ENCODE measurements at regions not wholly inside any gene's neighbourhood (a gene's known extent, or its start where the extent isn't known, plus 50 kb on each side); places are given as distances from the start of the nearest gene placed in this dataset.
"Not testable (repeated sequence)": the region's sequence is repeated elsewhere in the genome, so short reads cannot be mapped to it uniquely, and the experiment has no call there.

GRCh38 chr5:36801523-36801922, 75.0 kb upstream of the NIPBL start:
- no peaks in the 10 kb centered on the region for H3K36me3 ChIP-seq (replicated peaks in 1 of 2; ENCODE audit: insufficient read depth in 1 of 2, low read depth in 2 of 2)
- TF ChIP-seq CTCF (IDR thresholded peaks at IDR 0.05) (no peak), POLR2A (IDR thresholded peaks at IDR 0.05) (no peak)
- no peaks in the 10 kb centered on the region for H3K4me1 ChIP-seq
- no peak overlapping the region for H3K27ac ChIP-seq
- H3K4me3 ChIP-seq = no peak overlapping the region
- ATAC-seq = no peak
- no peak for DNase-seq
- intact Hi-C loops (cut with DNase I) = no loop called here
- H3K27me3 ChIP-seq = no peaks in the 10 kb centered on the region
- H3K9me3 ChIP-seq = no peaks in the 10 kb centered on the region

DNA sequence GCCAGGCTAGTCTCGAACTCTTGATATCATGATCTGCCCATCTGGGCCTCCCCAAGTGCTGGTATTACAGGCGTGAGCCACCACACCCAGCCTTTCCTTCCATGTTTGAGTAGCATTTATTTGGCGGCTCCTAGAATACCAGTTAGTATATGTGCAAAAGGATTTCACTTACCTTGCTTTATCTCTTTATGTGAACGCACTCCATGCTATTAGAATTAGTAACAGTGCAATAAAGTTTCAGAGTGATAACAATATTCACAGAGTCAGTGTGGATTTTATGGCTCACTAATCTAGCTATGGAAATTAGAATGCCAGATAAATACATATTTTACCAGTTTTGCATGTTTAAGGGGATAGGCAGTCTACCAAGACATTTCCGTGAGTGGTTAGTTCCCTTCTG, 74.4 kb upstream of the NIPBL start:
- Histone ChIP-seq H3K27ac (no peak overlapping the region), H3K4me1 (no peaks in the 10 kb centered on the region), H3K4me3 (no peak overlapping the region), H3K36me3 (replicated peaks in 1 of 2; ENCODE audit: insufficient read depth in 1 of 2, low read depth in 2 of 2) (no peaks in the 10 kb centered on the region), H3K9me3 (no peaks in the 10 kb centered on the region), H3K27me3 (no peaks in the 10 kb centered on the region)
- DNase-seq = no peak
- no peak for ATAC-seq
- intact Hi-C loops (cut with DNase I) = no loop called here
- TF ChIP-seq CTCF (IDR thresholded peaks at IDR 0.05) (no peak), POLR2A (IDR thresholded peaks at IDR 0.05) (no peak)
- WGBS, 2 donors = 66 to 72% methylated on average over 5 of the region's 5 CpGs

GRCh38 chr5:36813249-36813648, 63.3 kb upstream of the NIPBL start:
- H3K27me3 ChIP-seq; ATAC-seq; H3K4me3 ChIP-seq; H3K9me3 ChIP-seq; intact Hi-C loops (cut with DNase I); H3K4me1 ChIP-seq; H3K27ac ChIP-seq; H3K36me3 ChIP-seq (replicated peaks in 1 of 2; ENCODE audit: insufficient read depth in 1 of 2, low read depth in 2 of 2); DNase-seq: not testable (repeated sequence)
- 94 to 96% methylated on average over 2 to 4 of the region's 4 CpGs for WGBS, 2 donors

DNA sequence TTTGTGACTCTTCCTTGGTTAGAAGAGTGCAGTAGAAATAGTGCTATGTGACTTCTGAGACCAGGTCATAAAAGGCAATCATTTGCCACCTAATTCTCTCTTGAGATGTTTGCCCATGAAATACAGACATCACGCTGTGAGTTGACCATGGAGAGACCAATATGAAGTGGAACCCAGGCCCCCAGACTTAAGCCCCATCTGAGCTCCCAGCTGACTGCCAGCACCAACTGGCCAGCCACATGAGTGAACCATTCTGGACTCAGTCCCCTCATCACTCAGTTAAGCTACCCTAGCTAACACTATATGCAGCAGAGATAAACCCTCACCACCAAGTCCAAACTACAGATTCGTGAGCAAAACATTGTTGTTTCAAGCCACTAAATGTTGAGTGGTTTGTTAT, 60.7 kb upstream of the NIPBL start:
- no peak for TF ChIP-seq POLR2A (IDR thresholded peaks at IDR 0.05)
- TF ChIP-seq CTCF (IDR thresholded peaks at IDR 0.05) = no peak
- Histone ChIP-seq H3K36me3 (replicated peaks in 1 of 2; ENCODE audit: insufficient read depth in 1 of 2, low read depth in 2 of 2) (no peaks in the 10 kb centered on the region), H3K4me1 (no peaks in the 10 kb centered on the region), H3K9me3 (no peaks in the 10 kb centered on the region), H3K4me3 (no peak overlapping the region), H3K27me3 (peaks cover 0 to 5% of the 10 kb centered on the region in 2 donors), H3K27ac (no peak overlapping the region)
- WGBS, 2 donors = 75 to 80% methylated on average over 2 of the region's 2 CpGs
- DNase-seq (no peak), ATAC-seq (no peak)
- intact Hi-C loops (cut with DNase I) = no loop called here

DNA sequence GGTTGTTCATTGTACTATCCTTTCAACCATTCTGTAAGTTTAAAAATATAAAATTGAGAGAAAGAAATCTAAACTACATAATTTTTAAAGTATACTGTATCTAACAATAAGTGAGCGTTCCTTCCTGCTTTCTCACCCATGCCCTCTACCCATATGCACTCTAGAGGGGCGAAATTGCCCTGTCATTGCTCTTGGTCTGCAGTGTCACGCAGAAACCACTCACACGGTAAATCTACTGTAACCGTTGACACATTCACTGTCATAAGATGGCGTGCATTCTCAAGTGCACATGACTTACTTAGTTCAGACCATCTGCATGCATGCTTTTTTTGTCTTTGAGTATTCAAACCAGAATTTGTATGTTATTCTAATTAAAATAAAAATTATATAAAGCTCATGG, 55.7 kb upstream of the NIPBL start:
- no peaks in the 10 kb centered on the region for H3K4me1 ChIP-seq
- ATAC-seq = no peak
- no peaks in the 10 kb centered on the region for H3K9me3 ChIP-seq
- H3K27ac ChIP-seq = no peak overlapping the region
- 85 to 86% methylated on average over 6 of the region's 6 CpGs for WGBS, 2 donors
- TF ChIP-seq POLR2A (IDR thresholded peaks at IDR 0.05) (no peak), CTCF (IDR thresholded peaks at IDR 0.05) (no peak)
- intact Hi-C loops (cut with DNase I) = no loop called here
- H3K4me3 ChIP-seq = no peak overlapping the region
- peaks cover 0 to 5% of the 10 kb centered on the region in 2 donors for H3K27me3 ChIP-seq
- no peaks in the 10 kb centered on the region for H3K36me3 ChIP-seq (replicated peaks in 1 of 2; ENCODE audit: insufficient read depth in 1 of 2, low read depth in 2 of 2)
- DNase-seq = no peak

Data from body of pancreas (tissue), 4 donors.